NB4 (cell line): ENCODE measurements at regions not wholly inside any gene's neighbourhood (a gene's known extent, or its start where the extent isn't known, plus 50 kb on each side); places are given as distances from the start of the nearest gene placed in this dataset.

Source experiments
- POLR2A ChIP-seq: IDR thresholded peaks from 2 replicates; pipeline ENCODE4 v1.6.1; 2011; ENCODE audit warnings: mild to moderate bottlenecking; ENCODE audit not compliant: insufficient read length; ENCODE audit errors: extremely low read depth
- TF ChIP-seq, protein P1 (sequence below): IDR thresholded peaks from one replicate; pipeline ENCODE4 v1.5.1; 2012; ENCODE audit warnings: low read depth, low read length

DNA sequence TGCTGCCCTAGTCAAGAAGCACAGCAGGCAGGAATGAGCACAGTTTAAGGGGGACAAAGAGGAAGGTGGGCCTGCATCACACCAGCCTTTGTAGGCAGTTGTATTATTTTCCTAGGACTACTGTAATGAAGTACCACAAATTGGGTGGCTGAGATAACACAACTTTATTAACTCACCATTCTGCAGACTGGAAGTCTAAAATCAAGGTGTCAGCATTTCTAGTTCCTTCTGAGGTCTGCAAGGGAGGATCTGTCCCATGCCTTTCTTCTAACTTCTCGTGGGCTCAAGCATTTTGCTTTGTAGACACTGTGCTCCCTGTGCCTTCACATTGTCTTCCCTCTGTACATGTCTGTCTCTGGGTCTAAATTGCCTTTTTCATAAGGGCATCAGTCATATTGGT, 488.5 kb upstream of the JARID2 start:
- TF ChIP-seq, protein P1, sequence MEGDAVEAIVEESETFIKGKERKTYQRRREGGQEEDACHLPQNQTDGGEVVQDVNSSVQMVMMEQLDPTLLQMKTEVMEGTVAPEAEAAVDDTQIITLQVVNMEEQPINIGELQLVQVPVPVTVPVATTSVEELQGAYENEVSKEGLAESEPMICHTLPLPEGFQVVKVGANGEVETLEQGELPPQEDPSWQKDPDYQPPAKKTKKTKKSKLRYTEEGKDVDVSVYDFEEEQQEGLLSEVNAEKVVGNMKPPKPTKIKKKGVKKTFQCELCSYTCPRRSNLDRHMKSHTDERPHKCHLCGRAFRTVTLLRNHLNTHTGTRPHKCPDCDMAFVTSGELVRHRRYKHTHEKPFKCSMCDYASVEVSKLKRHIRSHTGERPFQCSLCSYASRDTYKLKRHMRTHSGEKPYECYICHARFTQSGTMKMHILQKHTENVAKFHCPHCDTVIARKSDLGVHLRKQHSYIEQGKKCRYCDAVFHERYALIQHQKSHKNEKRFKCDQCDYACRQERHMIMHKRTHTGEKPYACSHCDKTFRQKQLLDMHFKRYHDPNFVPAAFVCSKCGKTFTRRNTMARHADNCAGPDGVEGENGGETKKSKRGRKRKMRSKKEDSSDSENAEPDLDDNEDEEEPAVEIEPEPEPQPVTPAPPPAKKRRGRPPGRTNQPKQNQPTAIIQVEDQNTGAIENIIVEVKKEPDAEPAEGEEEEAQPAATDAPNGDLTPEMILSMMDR = no peak
- TF ChIP-seq POLR2A = no peak
